K562 (cell line): ENCODE measurements at regions not wholly inside any gene's neighbourhood (a gene's known extent, or its start where the extent isn't known, plus 50 kb on each side); places are given as distances from the start of the nearest gene placed in this dataset.

Source experiments
- CREB5 ChIP-seq: fragments of 250-450 bp; sonication (Bioruptor Pico); IDR thresholded peaks from 2 replicates; pipeline ENCODE4 v1.5.0; 2020; ENCODE audit warnings: mild to moderate bottlenecking
- CREBBP ChIP-seq: IDR thresholded peaks from one replicate; pipeline ENCODE4 v1.6.1; 2012; ENCODE audit warnings: low read depth, mild to moderate bottlenecking, control low read depth, inconsistent platforms, low read length
- ETS2 ChIP-seq: IDR thresholded peaks from 2 replicates; pipeline ENCODE4 v1.6.1; 2016; ENCODE audit warnings: borderline replicate concordance, missing genetic modification characterization, mild to moderate bottlenecking, moderate library complexity, missing compliant biosample characterization; ENCODE audit not compliant: poor library complexity, severe bottlenecking
- HOMEZ ChIP-seq: fragments of 250-450 bp; sonication (Bioruptor Pico); IDR thresholded peaks from 2 replicates; pipeline ENCODE4 v1.4.0; 2020; ENCODE audit warnings: mild to moderate bottlenecking, moderate library complexity
- SFPQ ChIP-seq: fragments of 200-400 bp; formaldehyde crosslinking; IDR thresholded peaks from 2 replicates; pipeline ENCODE4 v1.6.1; 2017; ENCODE audit warnings: mild to moderate bottlenecking, low read depth, low read length, moderate library complexity
- SMAD1 ChIP-seq: fragments of 150-350 bp; IDR thresholded peaks from 2 replicates; pipeline ENCODE4 v1.6.1; 2014; ENCODE audit warnings: low read length, low read depth; ENCODE audit not compliant: partially characterized antibody
- ZNF592 ChIP-seq: fragments of 450-650 bp; IDR thresholded peaks from 2 replicates; pipeline ENCODE4 v1.6.1; 2017; ENCODE audit warnings: antibody characterized with exemption, mild to moderate bottlenecking

- TF ChIP-seq CREB5 (CRISPR knock-in tag) (no peak), SMAD1 (no peak), ETS2 (no peak), SFPQ (no peak), CREBBP (no peak), ZNF592 (no peak), HOMEZ (CRISPR knock-in tag) (no peak)
Observed at GRCh38 chr5:133716532-133717183, 104.3 kb upstream of the FSTL4 start (continued).
